Thyroid gland (tissue), 4 donors: ENCODE measurements at regions not wholly inside any gene's neighbourhood (a gene's known extent, or its start where the extent isn't known, plus 50 kb on each side); places are given as distances from the start of the nearest gene placed in this dataset.
"Not testable (repeated sequence)": the region's sequence is repeated elsewhere in the genome, so short reads cannot be mapped to it uniquely, and the experiment has no call there.

Experiments used
- DNase-seq, 2 donors: peaks; one replicate each; pipeline ENCODE4 v3.0.0-alpha.2; 2019
- H3K27ac ChIP-seq, 3 donors: fragments of 200-600 bp; sonication (generic); 1 replicate in 2 of 3; 2 replicates in 1 of 3; pipeline ENCODE4 v1.5.1; 2016 to 2019; ENCODE audit warnings: mild to moderate bottlenecking in 1 of 3, moderate library complexity in 1 of 3
- H3K27me3 ChIP-seq: fragments of 200-600 bp; sonication (generic); one replicate; pipeline ENCODE4 v1.5.1; 2019
- H3K36me3 ChIP-seq, 2 donors: fragments of 200-600 bp; sonication (generic); one replicate each; pipeline ENCODE4 v1.5.1; 2016 to 2019
- H3K4me1 ChIP-seq, 2 donors: fragments of 200-600 bp; sonication (generic); one replicate each; pipeline ENCODE4 v1.5.1; 2017 to 2019
- H3K4me3 ChIP-seq, 3 donors: fragments of 200-600 bp; sonication (generic); replicated peaks in 1 of 3; 1 replicate in 2 of 3; 2 replicates in 1 of 3; pipeline ENCODE4 v1.5.1; 2016; ENCODE audit warnings: mild to moderate bottlenecking in 1 of 3
- H3K9me3 ChIP-seq: fragments of 200-600 bp; sonication (generic); one replicate; pipeline ENCODE4 v1.5.1; 2017
- POLR2A ChIP-seq, 2 donors: fragments of 450-650 bp; IDR thresholded peaks; one replicate each; pipeline ENCODE4 v1.6.1; 2017; ENCODE audit warnings: antibody characterized with exemption in 2 of 2, mild to moderate bottlenecking in 2 of 2, moderate library complexity in 1 of 2
- WGBS, 2 donors: methylation state at CpG; one replicate each; pipeline ENCODE4 v1.1.5; 2017; 5-methylcytosine and 5-hydroxymethylcytosine counted together
- intact Hi-C: fragments of 100-400 bp; cut with DNase I; formaldehyde crosslinking; loops from one replicate; pipeline ENCODE4 v1.15.1; 2023
- TF ChIP-seq, protein P1 (sequence below), 6 experiments: fragments of 200-600 bp in 3 of 6; fragments of 450-650 bp in 3 of 6; sonication (generic) in 3 of 6; IDR thresholded peaks; one replicate each; pipeline ENCODE4 v1.5.1; 2016 to 2019; ENCODE audit warnings: antibody characterized with exemption in 6 of 6, mild to moderate bottlenecking in 2 of 6, inconsistent platforms in 1 of 6, moderate library complexity in 1 of 6

DNA sequence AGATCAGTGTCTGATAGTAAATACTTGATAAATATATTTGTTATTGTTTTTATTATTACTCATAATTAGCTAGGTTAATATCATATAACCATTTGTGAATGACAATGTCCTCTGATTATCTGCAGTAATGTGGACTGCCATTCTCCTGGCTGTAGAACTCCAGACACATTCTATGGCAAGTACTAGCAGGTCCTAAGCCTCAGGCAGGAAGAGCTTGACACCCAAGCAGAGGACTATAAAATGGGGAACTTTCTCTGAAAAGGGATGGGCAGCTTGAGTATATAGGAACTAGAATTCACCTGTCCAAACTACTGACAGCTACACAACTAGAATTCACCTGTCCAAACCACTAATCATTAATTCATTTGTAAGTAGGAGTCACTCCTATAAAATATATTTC lies 649.4 kb downstream of the CPS1 start:
- intact Hi-C loops: no loop called here

DNA sequence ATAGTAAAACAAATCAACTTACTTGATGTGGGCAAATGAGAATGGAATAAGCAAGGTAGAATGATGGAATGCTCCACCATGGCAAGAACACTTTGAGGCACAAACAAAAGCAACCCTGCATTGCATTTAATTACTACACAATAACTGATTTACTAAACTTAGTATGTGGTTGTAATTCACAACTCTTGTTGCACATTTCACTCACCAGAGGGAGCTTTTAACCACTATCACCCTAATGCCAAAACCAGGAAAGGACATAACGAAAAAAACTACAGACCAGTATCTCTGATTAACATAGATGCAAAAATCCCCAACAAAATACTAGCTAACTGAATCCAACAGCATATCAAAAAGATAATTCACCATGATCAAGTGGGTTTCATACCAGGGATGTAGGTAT lies 659.8 kb downstream of the CPS1 start:
- intact Hi-C loops: no loop called here
- Histone ChIP-seq H3K9me3 (no peaks in the 10 kb centered on the region), H3K36me3 (no peaks in the 10 kb centered on the region), H3K4me3 (no peak overlapping the region), H3K4me1 (no peaks in the 10 kb centered on the region), H3K27me3 (no peaks in the 10 kb centered on the region), H3K27ac (no peak overlapping the region)
- WGBS, 2 donors: 29 to 43% methylated on average over 1 of the region's 1 CpG
- no peak for DNase-seq
- no peak for TF ChIP-seq POLR2A (IDR thresholded peaks at IDR 0.05)
- TF ChIP-seq, protein P1, sequence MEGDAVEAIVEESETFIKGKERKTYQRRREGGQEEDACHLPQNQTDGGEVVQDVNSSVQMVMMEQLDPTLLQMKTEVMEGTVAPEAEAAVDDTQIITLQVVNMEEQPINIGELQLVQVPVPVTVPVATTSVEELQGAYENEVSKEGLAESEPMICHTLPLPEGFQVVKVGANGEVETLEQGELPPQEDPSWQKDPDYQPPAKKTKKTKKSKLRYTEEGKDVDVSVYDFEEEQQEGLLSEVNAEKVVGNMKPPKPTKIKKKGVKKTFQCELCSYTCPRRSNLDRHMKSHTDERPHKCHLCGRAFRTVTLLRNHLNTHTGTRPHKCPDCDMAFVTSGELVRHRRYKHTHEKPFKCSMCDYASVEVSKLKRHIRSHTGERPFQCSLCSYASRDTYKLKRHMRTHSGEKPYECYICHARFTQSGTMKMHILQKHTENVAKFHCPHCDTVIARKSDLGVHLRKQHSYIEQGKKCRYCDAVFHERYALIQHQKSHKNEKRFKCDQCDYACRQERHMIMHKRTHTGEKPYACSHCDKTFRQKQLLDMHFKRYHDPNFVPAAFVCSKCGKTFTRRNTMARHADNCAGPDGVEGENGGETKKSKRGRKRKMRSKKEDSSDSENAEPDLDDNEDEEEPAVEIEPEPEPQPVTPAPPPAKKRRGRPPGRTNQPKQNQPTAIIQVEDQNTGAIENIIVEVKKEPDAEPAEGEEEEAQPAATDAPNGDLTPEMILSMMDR (IDR thresholded peaks at IDR 0.05): peak in 4 of 6 experiments; percentile 15 to 41 (median 31)

More for the DNA sequence above, 649.4 kb downstream of the CPS1 start:
- Histone ChIP-seq H3K4me1 (no peaks in the 10 kb centered on the region), H3K36me3 (no peaks in the 10 kb centered on the region), H3K27me3 (no peaks in the 10 kb centered on the region), H3K9me3 (no peaks in the 10 kb centered on the region), H3K27ac (no peak overlapping the region), H3K4me3 (no peak overlapping the region)
- no peak for DNase-seq
- no peak for TF ChIP-seq POLR2A (IDR thresholded peaks at IDR 0.05)
- TF ChIP-seq, protein P1 (IDR thresholded peaks at IDR 0.05): no peak

DNA sequence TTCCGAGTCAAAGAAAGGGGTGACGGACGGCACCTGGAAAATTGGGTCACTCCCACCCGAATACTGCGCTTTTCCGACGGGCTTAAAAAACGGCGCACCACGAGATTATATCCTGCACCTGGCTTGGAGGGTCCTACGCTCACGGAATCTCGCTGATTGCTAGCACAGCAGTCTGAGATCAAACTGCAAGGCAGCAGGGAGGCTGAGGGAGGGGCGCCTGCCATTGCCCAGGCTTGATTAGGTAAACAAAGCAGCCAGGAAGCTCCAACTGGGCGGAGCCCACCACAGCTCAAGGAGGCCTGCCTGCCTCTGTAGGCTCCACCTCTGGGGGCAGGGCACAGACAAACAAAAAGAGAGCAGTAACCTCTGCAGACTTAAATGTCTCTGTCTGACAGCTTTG lies 663.1 kb downstream of the CPS1 start:
- 92 to 96% methylated on average over 13 to 15 of the region's 15 CpGs for WGBS, 2 donors
- H3K4me1 ChIP-seq, H3K27ac ChIP-seq, H3K27me3 ChIP-seq, DNase-seq, H3K9me3 ChIP-seq, intact Hi-C loops, H3K36me3 ChIP-seq, H3K4me3 ChIP-seq: not testable (repeated sequence)

DNA sequence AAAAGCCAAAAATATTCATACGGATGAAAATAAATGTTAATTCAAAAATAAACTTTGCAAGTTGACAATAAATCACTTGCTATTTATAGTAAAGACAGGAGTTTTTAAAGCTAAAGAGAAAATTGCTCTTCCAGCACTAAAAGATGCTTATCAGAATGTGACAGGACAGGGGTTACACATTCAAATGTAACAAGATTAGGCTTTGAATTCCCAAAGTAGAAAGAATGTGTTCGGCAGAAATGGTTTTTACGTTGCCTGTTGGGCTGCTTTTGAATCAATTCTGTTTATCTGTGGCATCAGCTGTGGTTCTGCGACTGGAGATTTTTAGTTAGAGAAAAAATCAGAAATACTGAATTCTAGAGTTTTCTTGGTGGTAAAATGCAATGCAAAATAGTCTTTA lies 669.4 kb downstream of the CPS1 start:
- 50 to 60% methylated on average over 4 of the region's 4 CpGs for WGBS, 2 donors
- TF ChIP-seq, protein P1 (IDR thresholded peaks at IDR 0.05): no peak
- TF ChIP-seq POLR2A (IDR thresholded peaks at IDR 0.05): no peak
- intact Hi-C loops: no loop called here

DNA sequence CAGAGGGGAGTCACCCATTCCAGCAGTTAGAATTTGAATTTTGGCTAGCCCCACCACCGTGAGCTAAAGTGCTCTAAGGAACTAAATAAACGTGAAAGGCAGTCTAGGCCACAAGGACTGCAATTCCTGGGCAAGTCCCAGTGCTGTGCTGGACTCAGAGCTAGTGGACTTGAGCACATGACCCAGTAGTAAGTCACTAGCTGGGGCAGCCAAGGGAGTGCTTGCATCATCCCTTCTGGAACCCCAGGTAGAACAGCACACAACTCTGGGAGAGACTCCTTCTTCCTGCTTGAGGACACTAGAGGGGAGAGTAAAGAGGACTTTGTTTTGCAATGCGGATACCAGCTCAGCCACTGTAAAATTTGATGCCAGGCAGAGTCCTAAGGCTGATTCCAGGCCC lies 672.2 kb downstream of the CPS1 start:
- H3K27ac ChIP-seq: no peak overlapping the region
- intact Hi-C loops: no loop called here
- H3K36me3 ChIP-seq: no peaks in the 10 kb centered on the region
- peak; percentile 13 to 24 for DNase-seq
- no peaks in the 10 kb centered on the region for H3K9me3 ChIP-seq
- H3K4me3 ChIP-seq: no peak overlapping the region
- no peaks in the 10 kb centered on the region for H3K27me3 ChIP-seq
- no peak for TF ChIP-seq POLR2A (IDR thresholded peaks at IDR 0.05)
- TF ChIP-seq, protein P1 (IDR thresholded peaks at IDR 0.05): no peak
- 53 to 57% methylated on average over 3 of the region's 3 CpGs for WGBS, 2 donors
- H3K4me1 ChIP-seq: no peaks in the 10 kb centered on the region

More for the DNA sequence above, 669.4 kb downstream of the CPS1 start:
- Histone ChIP-seq H3K9me3 (no peaks in the 10 kb centered on the region), H3K4me1 (no peaks in the 10 kb centered on the region), H3K27me3 (no peaks in the 10 kb centered on the region), H3K36me3 (no peaks in the 10 kb centered on the region), H3K4me3 (no peak overlapping the region), H3K27ac (no peak overlapping the region)
- DNase-seq: no peak
